GM23338 (cell line): ENCODE measurements at regions not wholly inside any gene's neighbourhood (a gene's known extent, or its start where the extent isn't known, plus 50 kb on each side); places are given as distances from the start of the nearest gene placed in this dataset.

Experiments
- CTCF ChIP-seq, 2 experiments: fragments of 200-600 bp in 1 of 2; sonication (generic) in 1 of 2; conservative IDR thresholded peaks; 2 replicates each; pipeline versions ENCODE4 v1.5.1 to v1.6.1; 2016 to 2017; ENCODE audit warnings: antibody characterized with exemption in 2 of 2, low read depth in 2 of 2, mild to moderate bottlenecking in 2 of 2, moderate library complexity in 1 of 2
- EZH2 ChIP-seq: fragments of 200-600 bp; sonication (generic); IDR thresholded peaks from one replicate; pipeline ENCODE4 v1.8.0; 2017; ENCODE audit warnings: antibody characterized with exemption, mild to moderate bottlenecking, low read depth; ENCODE audit not compliant: unreplicated experiment
- EZH2phosphoT487 ChIP-seq: fragments of 200-600 bp; sonication (generic); IDR thresholded peaks from one replicate; pipeline ENCODE4 v1.8.1; 2018; ENCODE audit warnings: antibody characterized with exemption; ENCODE audit not compliant: unreplicated experiment
- NANOG ChIP-seq: IDR thresholded peaks from 2 replicates; pipeline ENCODE4 v1.6.1; 2016; ENCODE audit warnings: antibody characterized with exemption, borderline replicate concordance
- POLR2AphosphoS5 ChIP-seq: IDR thresholded peaks from 2 replicates; pipeline ENCODE4 v1.6.1; 2016; ENCODE audit warnings: antibody characterized with exemption, low read depth
- REST ChIP-seq: IDR thresholded peaks from one replicate; pipeline ENCODE4 v1.6.1; 2018; ENCODE audit warnings: antibody characterized with exemption; ENCODE audit not compliant: unreplicated experiment
- ZNF114 ChIP-seq: fragments of 250-450 bp; sonication (Bioruptor Pico); IDR thresholded peaks from 2 replicates; pipeline ENCODE4 v1.5.0; 2020; ENCODE audit warnings: mild to moderate bottlenecking, moderate library complexity

- TF ChIP-seq CTCF (conservative IDR thresholded peaks at IDR 0.05; ENCODE audit: low read depth in 2 of 2) (no peak), NANOG (no peak), POLR2AphosphoS5 (no peak), EZH2phosphoT487 (no peak), EZH2 (no peak), ZNF114 (CRISPR knock-in tag) (no peak), REST (no peak)
Measured at GRCh38 chr2:67318563-67318962, 78.6 kb upstream of the ETAA1 start.
